Fibroblast of skin of left quadriceps (primary cell): ENCODE measurements at regions not wholly inside any gene's neighbourhood (a gene's known extent, or its start where the extent isn't known, plus 50 kb on each side); places are given as distances from the start of the nearest gene placed in this dataset.
A peak's percentile ranks its signal among the peaks of the same experiment; 100 is the strongest.
"Not testable (repeated sequence)": the region's sequence is repeated elsewhere in the genome, so short reads cannot be mapped to it uniquely, and the experiment has no call there.

Experiments
- DNase-seq, 2 experiments: peaks; one replicate each; pipeline ENCODE4 v3.0.0-alpha.2; 2013; ENCODE audit warnings: low read depth in 2 of 2

DNA sequence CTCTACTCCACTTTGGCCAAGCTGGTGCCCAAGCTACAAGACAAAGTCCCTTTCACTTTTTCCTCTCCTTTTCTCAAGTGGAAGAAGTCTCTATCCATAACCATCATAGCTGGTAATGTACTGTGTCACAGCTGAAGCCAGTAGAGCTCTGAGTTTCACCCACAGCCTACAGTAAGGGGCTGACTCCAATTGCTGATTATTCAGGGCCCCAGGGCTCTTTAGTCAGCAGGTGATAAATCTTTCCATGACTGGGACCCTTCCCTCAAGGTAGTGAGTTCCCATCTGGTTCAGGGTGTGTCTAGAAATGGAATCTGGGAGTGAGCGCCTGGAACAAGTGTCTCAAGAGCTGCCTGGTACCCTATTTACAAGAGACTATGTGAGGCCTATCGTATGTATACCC is 436.0 kb upstream of the CA10 start:
- no peak for DNase-seq

DNA sequence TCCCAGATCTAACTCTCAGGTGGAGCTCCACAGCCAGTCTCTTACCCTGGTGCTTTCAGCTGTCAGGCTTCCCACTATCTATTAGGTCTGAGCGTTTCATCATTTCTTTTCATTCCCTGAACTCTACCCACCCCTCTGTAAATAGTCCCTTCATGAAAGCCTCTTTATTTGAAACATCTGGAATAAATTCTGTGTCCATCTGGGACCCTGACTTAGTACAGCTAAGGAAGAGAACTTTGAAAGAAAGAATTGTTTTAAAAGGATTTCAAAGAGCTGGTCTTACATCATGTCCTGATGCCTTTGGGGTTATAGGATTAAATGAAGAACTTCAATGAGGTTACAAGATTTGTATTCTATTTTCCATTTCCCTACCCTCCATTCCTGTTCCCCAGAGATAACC is 388.5 kb upstream of the CA10 start:
- DNase-seq, result no peak

DNA sequence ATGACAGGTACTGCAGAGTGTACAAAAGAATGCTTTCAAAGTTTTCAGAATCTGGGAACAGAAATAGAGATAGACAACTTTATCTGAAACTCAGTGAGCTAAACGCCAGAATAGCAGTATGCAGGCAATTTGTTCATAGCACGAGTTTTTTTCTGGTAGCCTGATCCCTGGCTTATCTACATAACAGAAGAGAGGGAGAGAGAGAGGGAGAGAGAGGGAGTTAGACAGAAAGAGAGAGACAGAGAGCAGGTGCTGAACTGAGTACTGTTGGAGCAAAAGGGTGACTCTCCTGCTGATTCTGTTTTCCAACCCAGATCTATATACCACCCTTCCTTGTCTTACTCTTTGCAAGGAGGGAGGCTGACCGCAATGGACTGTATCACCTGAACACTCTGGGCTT is 388.0 kb upstream of the CA10 start:
- no peak for DNase-seq

DNA sequence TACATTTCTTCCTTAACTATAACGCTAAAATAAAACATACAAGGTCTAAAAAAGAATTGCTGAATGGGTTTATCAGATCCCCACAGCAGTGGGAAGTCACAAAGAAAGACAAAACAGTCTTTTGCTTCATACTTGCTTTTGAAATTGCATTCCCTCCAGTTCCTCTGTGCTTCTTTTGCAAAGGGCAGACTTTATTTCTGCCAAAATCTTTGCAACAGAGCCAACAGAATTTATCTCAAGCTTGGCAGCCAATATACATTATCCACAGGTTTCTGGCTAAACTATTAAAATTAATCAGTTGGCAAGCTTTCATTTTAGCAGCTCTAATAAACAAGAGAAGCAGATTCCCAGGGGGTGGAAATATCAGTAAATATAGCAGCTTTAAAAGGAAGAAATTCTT is 378.9 kb upstream of the CA10 start:
- no peak for DNase-seq

DNA sequence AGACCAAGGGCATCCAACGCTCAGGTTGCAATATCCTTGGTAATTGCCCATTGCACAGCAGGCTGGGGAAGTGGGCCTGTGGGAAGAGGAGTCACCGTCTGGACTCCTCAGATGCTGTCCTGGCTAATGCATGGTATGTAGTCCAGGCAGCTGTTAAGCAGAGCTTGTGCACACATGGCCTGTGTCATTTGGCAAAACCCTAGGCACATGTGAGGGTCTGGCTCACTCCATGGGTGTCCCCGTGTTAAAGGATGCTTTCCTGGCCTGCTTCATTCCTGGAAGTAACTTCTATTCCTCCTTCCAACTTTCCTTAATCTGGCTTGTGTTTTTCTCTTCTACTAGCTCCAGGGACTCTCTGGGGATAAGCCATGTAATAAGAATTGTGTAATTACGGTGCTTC is 378.0 kb upstream of the CA10 start:
- no peak for DNase-seq

DNA sequence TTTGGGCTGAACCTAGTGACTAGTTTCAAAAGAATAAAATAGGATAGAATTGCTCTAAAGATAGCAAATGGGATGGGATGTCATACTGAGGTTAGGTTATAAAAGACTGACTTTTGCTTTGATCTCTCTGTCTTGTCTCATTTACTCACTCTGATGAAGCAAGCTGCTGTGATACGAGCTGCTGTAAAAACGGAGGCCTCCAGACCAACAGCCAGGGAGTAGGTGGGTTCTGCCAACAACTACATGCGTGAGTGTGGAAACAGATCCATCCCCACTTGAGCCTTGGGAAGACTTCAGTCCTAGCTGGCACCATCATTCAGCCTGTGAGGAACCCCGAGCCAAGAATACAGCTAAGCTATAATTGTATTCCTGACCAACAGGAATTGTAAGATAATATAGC is 373.9 kb upstream of the CA10 start:
- DNase-seq, result no peak

DNA sequence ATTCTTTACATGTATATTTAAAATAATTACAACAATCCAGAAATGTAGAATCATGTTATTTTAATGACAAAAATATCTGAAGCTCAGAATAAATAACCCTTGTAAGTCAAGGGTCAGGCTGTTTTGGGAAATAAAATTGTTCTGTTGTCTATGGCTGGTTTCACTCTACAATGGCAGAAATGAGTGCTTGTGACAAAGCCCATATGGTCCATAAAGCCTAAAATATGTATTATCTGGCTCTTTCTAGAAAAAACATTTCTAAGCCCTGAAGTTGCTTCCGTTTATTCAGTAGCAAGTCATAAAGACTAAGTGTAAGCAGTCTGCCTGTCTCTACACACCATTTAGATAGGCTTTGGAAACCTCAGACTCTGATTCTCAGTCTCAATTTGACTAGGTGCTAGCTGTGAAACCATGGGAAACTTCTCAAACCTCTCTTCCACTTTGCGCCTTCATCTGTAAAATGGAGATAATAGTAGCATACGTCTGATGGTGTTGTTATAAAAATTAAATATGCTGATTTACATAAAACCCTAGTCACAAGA is 365.7 kb upstream of the CA10 start:
- no peak for DNase-seq

DNA sequence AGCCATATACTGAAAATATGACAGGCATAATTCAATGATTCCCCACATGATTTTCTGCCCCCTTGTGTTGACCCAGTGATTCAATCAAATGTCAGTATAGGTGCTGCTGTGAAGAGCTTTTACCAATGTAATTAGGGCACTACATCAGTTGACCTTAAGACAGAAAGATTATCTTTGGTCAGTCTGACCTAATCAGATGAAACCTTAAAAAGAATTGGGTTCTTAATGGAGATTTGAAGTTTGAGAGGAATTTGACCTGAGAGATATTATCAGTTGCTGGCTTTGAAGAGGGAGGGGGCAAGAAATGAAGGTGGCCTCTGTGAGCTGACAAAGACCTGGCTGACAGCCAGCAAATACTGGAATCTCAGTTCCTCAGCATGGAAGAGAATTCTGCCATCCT is 358.7 kb upstream of the CA10 start:
- DNase-seq, result no peak

DNA sequence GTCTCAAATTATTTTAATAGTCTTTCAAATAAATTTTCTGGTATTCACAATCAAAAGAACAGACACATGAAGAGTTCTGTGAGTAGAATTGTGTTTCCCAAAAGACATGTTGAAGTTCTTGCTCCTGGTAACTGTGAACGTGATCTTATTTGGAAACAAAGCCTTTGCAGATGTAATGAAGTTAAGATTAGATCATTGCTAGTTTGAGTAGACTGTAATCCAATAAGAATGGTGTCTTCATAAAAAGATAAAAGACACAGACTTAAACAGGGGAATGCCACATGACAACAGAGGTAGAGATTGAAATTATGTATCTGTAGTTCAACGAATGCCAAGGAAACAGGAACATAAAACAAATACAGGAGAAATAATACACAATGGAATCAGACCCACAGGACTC is 357.4 kb upstream of the CA10 start:
- no peak for DNase-seq

DNA sequence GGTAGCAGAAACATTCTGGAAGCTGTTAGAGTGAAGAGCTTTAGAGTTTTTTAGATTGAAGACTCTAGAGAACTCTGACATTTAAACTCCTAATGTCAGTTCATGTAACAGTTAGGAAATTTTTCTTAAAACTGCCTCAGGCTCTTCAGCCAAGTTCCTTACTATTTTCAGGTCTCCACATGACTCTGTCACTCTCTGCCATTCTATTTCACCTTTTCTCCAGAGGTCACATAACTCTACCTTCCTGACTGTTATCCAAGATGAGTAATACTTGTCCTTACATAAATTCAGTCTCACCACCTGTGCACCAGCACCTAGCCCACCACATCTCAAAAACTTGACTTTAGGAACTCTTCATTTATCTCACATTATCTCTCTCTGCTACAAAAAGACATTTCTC is 347.1 kb upstream of the CA10 start:
- DNase-seq, result no peak

DNA sequence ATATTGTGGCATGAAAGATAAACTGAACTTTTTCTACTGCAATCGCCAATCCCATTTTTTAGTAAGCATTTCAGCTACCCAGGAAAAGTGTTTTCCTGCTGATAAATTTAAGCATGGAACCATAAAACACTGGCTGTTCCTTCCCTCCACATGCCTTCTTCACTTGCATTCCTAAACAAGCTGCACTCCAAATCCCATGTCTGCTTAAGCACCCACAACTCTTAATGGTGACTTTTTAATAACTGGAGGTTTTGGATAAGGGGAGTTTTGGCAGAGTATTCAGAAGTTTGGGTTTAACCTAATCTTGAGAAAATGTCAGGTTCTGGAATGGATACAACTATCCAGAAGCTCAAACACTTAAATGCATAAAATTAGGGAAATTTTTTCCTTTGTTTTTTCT is 345.6 kb upstream of the CA10 start:
- no peak for DNase-seq

DNA sequence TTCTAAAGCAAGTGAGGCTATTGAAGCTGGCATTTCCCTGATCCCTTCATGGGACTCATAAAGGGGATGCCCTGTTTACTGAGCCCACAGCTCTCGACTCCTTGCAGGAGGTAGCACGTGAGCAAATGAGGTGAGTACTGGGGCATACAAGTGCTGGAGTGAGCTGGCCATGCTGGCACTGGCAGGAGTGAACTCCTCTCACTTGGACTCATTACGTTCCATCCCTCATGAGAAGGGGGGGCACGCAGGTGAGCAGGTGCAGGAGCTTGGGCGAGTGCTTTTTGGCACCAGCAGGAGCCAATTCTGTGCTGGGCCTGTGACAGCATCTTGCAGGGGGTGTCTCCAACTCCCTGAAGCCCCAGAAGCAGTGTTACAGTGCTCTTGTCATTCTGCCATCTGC is 337.1 kb upstream of the CA10 start:
- no peak for DNase-seq

DNA sequence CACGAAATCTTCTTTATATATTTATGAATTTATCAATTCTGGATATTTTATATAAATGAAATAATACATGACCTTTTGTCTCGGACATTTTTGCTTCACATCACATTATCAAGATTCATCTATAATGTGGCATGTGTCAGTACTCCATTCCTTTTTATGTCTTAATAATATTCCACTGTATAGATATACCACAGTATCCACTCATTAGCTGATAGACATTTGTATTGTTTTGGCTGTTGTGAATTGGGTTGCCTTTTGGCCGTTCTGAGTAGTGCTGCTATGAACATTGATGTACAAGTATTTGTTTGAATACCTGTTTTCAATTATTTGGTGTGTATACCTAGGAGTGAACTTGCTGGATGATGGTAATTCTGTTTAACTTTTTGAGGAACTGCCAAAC is 323.8 kb upstream of the CA10 start:
- DNase-seq, result no peak

DNA sequence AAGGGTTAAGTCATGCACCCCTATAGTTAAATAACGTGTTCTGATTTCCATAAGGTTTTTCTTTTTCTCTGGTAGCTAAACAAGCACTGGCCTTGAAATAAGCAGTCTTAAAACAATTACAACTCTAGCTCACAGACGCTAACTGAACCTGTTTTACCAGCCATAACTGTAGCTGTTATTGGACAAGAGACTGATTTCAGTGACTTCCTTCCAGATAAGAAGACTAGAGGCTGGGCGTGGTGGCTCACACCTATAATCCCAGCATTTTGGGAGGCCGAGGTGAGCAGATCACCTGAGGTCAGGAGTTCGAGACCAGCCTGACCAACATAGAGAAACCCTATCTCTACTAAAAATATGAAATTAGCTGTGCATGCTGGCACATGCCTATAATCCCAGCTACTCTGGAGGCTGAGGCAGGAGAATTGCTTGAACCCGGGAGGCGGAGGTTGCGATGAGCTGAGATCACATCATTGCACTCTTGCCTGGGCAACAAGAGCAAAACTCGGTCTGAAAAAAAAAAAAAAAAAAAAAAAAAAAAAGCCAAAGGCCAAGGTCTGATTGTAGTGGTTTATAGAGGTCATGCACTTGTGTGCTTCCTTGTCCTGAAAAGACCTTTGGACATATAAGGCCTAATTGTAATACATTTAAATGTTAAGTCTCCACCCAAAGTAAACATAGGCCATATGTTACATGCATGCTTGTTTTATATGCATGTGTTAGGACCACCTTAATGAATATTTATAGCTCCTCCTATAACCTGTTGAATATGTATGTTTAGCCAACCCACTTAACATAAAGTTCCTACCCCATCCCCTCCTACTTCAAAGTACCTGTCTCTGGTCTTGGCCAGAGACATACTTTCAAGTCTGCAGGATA is 319.5 kb upstream of the CA10 start:
- DNase-seq, result no peak

DNA sequence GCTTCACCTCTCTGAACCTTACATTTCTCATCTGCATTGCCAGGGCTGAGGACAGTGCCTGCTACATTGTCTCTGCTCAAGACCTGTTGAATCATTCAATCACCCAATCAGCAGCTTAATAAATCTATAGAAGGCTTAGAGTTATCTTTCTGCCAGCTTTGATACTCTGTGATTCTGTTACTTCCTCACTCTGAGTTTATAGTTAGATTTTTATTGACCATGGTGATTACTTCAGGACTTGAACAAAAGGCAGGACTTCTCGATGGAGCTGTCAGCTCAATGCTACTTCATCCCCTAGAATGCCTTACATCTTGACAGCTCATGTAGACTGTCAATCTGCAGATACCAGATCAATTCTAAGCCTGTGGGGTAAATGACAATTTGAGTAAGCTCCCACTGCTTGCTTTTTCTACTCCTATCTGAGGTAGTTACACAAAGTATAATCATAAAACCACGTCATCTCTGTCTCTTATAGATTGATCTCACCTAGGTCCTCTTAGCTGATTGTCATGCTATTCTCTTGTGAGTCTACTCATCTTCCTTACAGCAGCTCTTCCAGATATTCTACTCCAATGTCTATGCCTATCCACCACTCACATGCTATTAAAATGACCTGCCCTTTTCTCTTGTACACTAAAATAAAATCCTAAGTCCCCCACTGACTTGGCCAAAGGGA is 318.3 kb upstream of the CA10 start:
- no peak for DNase-seq

DNA sequence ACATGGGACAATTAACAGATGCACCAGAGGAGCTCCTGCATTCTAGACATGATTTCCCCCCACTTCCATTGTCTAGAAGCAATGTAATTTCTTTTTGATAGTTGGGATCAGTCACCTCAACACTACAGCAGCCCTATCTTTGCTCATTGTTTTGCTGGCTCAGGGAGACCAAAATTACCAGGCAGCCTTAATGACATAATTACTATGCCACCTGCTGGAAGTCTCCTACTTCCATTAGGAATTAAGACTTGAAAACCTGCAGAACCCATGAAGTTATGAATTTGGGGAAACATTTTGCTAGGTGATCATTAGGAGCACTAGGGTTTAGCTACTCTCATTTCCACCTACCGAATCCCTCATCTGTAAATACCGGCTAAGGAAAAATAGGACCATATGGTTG is 312.0 kb upstream of the CA10 start:
- DNase-seq, result no peak

DNA sequence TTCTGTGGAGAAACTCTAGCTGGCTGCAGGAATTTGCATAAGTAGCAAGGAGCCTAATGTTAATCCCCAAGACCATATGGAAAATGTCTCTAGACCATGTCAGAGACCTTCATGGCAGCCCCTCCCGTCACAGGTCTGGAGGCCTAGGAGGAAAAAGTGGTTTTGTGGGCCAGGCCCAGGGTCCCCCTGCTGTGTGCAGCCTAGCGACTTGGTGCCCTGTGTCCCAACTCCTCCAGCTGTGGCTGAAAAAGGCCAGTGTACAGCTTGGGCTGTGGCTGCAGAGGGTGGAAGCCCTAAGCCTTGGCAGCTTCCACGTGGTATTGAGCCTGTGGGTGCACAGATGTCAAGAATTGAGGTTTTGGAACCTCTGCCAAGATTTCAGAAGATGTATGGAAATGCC is 306.9 kb upstream of the CA10 start:
- no peak for DNase-seq

DNA sequence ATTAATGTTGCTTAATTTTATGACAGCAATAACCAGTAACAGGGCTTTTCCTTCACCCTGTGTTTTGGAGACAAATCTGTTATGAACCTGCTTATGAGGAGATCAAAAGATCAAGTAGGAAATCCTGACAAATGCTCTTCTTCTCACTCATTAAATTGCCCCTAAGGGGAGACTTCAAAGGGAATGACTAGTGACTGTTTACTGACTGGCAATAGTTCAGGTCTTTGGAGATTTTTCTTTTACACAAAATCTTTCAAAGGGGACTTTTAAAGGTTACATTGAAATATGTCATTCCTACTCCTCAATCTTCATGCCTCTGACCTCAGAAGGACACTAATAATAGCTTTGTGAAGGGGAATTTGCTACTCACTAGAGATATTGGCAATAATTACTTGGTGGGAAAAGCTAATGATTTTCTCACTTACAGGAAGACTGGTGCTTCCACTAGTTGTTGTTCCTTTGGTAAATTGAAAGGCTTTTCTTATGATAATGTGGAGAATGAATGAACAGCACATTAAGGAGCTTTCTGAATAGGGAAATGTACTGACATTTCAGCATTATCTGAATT is 292.9 kb upstream of the CA10 start:
- DNase-seq, result no peak

DNA sequence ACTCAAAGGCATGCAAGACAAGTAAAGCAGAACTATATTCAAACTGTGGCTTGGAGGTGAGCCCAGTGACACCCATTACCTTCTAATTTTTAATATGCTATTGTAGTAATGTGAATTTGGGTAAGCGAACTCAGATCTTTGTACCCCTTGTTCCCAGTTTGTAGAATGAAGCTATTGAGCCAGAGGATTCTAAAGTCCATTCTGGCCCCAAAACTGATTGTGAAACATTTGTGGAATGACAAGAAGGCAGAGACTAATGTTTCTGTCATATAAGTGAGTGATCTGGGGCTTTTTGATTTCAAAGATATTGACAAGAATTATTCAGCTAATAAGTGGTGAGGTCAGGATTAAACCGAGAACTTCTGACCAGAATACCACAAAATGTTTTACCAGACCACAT is 283.8 kb upstream of the CA10 start:
- no peak for DNase-seq

DNA sequence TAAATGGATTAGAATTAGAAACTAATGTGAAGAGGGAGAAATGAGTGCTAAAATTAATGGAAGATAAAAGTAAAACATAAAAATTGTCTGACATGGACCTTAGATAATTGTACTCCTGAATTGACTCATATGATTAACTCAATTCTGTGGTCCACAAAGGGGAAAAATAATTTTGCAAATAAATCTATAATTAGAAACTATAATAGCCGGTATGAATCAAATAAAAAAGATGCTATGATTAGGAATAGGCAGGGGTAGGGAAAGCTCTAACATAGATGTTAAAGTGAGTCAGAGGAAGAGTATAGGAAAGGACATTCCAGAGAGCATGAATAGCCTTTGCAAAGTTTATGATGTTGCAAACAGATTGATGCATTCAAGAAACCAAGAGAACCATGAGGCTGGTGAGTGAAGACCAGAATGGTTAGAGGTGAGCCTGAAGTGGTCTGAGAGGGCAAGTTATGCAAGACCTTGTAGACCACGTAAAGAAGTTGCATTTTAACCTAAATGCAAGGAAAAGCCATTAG is 262.1 kb upstream of the CA10 start:
- DNase-seq, result peak in 1 of 2 experiments; percentile 1

DNA sequence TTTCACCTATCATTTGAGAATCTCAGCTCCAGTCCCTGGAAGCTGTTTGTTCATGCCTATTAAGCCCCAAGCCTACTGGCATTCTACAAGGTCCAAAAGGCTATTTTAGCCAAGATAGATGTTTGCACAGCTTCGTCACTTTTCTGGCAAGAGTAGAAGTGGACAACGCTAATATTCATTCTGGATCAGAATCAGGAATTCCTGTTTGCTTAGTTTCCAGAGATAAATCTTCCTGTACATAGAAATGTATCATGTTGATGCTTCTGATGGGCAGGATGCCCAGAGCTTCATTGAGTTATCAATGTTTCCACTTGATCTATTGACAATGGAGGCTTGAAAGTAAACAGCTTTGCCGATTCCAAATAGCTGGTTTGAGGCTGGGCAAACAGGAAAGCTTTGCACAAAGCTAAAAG is 260.7 kb upstream of the CA10 start:
- peak; percentile 4 for DNase-seq

DNA sequence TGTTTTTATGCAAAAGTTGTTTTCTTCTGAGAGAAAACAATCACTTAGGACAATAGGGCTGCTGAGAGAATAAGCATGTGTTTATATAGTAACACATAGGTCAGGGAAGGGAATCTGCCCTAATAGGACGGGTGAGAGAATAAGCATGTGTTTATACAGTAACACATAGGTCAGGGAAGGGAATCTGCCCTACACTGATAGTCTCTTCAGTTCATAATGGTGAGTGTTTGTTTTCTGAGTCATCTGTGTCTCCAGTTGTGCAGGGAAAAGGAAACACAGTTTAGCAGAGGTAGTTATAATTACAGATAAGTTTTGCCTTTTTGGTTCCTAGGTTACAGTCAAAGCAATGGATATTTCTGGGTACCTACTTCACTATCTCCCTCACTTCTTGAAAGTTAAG is 252.3 kb upstream of the CA10 start:
- no peak for DNase-seq

DNA sequence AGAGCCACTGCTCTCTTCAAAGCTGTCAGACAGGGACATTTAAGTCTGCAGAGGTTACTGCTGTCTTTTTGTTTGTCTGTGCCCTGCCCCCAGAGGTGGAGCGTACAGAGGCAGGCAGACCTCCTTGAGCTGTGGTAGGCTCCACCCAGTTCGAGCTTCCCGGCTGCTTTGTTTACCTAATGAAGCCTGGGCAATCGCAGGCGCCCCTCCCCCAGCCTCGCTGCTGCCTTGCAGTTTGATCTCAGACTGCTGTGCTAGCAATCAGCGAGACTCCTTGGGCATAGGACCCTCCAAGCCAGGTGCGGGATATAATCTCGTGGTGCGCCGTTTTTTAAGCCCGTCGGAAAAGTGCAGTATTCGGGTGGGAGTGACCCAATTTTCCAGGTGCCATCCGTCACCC is 250.7 kb upstream of the CA10 start:
- DNase-seq, result not testable (repeated sequence)
